DMS 273 treated with DMSO at 0.1 percent for 48 hours (cell line): ENCODE measurements at regions not wholly inside any gene's neighbourhood (a gene's known extent, or its start where the extent isn't known, plus 50 kb on each side); places are given as distances from the start of the nearest gene placed in this dataset.
"Not testable (repeated sequence)": the region's sequence is repeated elsewhere in the genome, so short reads cannot be mapped to it uniquely, and the experiment has no call there.

Experiments used
- DNase-seq: peaks from one replicate; lab custom pipeline; 2025; lab: John Stamatoyannopoulos, UW

- no peak for DNase-seq
Measured at GRCh38 chr7:55303220-55303619, 61.9 kb upstream of the LANCL2 start.

DNA sequence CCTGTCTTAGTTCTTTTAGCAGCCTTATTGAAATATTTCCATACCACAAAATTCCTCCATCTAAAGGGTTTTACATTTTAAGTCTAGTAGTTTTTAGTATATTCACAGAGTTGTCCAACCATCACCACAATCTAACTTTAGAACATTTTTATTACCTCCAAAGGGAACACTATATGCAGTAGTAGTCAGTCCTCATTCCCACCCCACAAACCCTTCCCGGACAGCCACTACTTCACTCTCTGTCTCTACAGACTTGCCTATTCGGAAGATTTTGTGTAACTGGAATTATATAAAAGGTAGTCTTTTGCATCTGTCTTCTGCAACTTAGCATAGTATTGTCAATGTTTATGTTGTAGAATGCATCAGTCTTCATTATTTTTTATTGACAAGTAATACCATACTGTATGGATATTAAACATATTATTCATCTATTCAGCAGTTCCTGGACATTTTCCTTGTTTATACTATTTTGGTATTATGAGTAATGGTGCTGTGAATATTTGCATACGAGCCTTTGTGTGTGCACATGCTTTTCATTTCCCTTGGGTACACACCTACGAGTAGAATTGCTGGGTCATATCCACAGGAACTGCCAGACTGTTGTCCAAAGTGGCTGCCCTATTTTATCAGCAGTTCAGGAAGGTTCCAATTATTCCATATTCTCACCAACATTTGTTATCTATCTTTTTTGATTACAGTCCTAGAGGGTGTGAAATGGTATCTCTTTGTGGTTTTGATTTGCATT, 60.9 kb upstream of the LANCL2 start:
- DNase-seq = no peak

- no peak for DNase-seq
Measured at GRCh38 chr7:55305135-55305534, 60.0 kb upstream of the LANCL2 start.

DNA sequence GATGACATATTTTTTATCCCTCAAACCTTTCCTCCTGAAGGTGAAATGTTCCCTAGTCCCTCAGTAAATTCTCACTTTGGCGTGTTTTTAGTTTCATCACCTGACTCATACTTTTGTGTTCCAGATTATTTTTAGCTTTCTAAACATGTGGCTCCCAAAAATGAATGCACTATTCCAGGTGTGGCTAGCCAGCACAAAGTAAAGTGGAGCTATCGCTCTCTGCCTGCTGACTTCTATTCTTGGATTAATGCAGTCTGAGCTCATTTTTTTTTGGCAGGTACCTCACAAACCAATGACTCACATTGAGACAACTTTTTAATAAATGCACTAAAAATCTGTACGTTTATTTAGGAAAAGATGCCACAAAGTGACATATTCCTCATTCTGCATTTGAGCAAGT, 58.8 kb upstream of the LANCL2 start:
- DNase-seq = no peak

- no peak for DNase-seq
Measured at GRCh38 chr7:55307123-55307916, 57.8 kb upstream of the LANCL2 start.

- no peak for DNase-seq
Measured at GRCh38 chr7:55308186-55308929, 56.8 kb upstream of the LANCL2 start.

- DNase-seq = no peak
Measured at GRCh38 chr7:55309040-55309991, 55.8 kb upstream of the LANCL2 start.

GRCh38 chr7:55310287-55311025, 54.7 kb upstream of the LANCL2 start:
- DNase-seq = no peak

GRCh38 chr7:55311892-55312291, 53.2 kb upstream of the LANCL2 start:
- DNase-seq = not testable (repeated sequence)

- DNase-seq = not testable (repeated sequence)
Measured at GRCh38 chr7:55313671-55314070, 51.5 kb upstream of the LANCL2 start.

DNA sequence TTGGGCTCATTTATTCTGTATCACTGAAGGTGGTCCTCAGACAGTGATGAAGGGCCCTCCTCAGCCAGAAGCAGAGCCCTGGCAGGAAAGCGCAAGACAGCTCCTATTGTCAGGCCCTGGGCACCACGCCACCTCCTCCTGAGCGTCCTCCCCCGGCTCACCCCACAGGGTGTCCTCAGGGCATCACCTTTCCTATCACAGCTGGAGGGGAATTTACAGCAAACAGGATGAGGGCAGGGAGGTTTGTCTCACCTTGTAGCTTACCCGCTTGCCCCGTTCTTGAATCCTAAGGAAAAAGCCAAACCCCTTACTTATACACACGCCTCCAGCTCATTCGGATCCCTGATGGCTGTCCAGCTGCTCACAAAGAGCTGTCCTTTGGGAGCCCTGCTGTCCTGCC, 50.2 kb upstream of the LANCL2 start:
- no peak for DNase-seq
